ENCODE measurements at regions not wholly inside any gene's neighbourhood (a gene's known extent, or its start where the extent isn't known, plus 50 kb on each side); places are given as distances from the start of the nearest gene placed in this dataset.

DNA sequence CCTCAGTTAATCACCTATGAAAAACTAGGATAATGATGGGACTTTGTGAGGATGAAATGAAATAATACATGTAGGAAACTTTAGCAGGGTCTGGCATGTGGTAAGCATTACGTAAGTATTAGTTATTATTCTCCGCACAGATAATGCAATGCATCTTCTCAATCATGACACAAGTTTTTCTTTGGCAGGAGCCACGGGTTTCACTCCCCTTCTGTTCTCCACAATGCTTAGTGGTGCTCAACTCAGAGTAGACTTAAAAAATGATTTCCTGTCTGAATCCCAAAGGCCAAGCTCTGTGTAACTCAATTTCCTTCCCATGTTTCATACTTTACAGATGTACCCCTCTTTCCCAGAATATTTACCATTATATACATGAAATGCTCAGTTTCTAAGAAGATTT is 82.9 kb downstream of the CCDC34 start:
- no peak for TF ChIP-seq SREBF2 (IDR thresholded peaks at IDR 0.05)
- no peak for TF ChIP-seq RFX5 (IDR thresholded peaks at IDR 0.05)
- no peak for TF ChIP-seq POLR2A (IDR thresholded peaks at IDR 0.05; ENCODE audit: low read length)
- no peak for TF ChIP-seq CTCF (IDR thresholded peaks at IDR 0.05)
